ENCODE measurements at regions not wholly inside any gene's neighbourhood (a gene's known extent, or its start where the extent isn't known, plus 50 kb on each side); places are given as distances from the start of the nearest gene placed in this dataset.

- DNase-seq (ENCODE audit: low read depth in 2 of 2) = no peak
Observed at GRCh38 chr13:76711550-76712182, 174.5 kb downstream of the KCTD12 start.

- DNase-seq (ENCODE audit: low read depth in 2 of 2) = no peak
Observed at GRCh38 chr13:76709851-76710250, 176.4 kb downstream of the KCTD12 start.

- DNase-seq (ENCODE audit: low read depth in 2 of 2) = no peak
Observed at GRCh38 chr13:76708138-76708688, 178.0 kb downstream of the KCTD12 start.

GRCh38 chr13:76707360-76707759 is 178.8 kb downstream of the KCTD12 start:
- no peak for DNase-seq (ENCODE audit: low read depth in 2 of 2)

- no peak for DNase-seq (ENCODE audit: low read depth in 2 of 2)
Observed at GRCh38 chr13:76703621-76704288, 182.4 kb downstream of the KCTD12 start.

GRCh38 chr13:76703216-76703615 is 183.0 kb downstream of the KCTD12 start:
- no peak for DNase-seq (ENCODE audit: low read depth in 2 of 2)

- DNase-seq (ENCODE audit: low read depth in 2 of 2) = no peak
Observed at GRCh38 chr13:76697288-76697687, 188.9 kb downstream of the KCTD12 start.

- no peak for DNase-seq (ENCODE audit: low read depth in 2 of 2)
Observed at GRCh38 chr13:76696370-76696769, 189.8 kb downstream of the KCTD12 start.

GRCh38 chr13:76693086-76693485 is 193.1 kb downstream of the KCTD12 start:
- no peak for DNase-seq (ENCODE audit: low read depth in 2 of 2)

GRCh38 chr13:76692346-76692745 is 193.9 kb downstream of the KCTD12 start:
- DNase-seq (ENCODE audit: low read depth in 2 of 2) = no peak

- DNase-seq (ENCODE audit: low read depth in 2 of 2) = no peak
Observed at GRCh38 chr13:76690611-76691010, 195.6 kb downstream of the KCTD12 start.

GRCh38 chr13:76687467-76687866 is 198.7 kb downstream of the KCTD12 start:
- no peak for DNase-seq (ENCODE audit: low read depth in 2 of 2)

- DNase-seq (ENCODE audit: low read depth in 2 of 2) = no peak
Observed at GRCh38 chr13:76685938-76686337, 200.3 kb downstream of the KCTD12 start.

- no peak for DNase-seq (ENCODE audit: low read depth in 2 of 2)
Observed at GRCh38 chr13:76684336-76684735, 201.9 kb downstream of the KCTD12 start.

GRCh38 chr13:76683854-76684253 is 202.4 kb downstream of the KCTD12 start:
- DNase-seq (ENCODE audit: low read depth in 2 of 2) = no peak

- DNase-seq (ENCODE audit: low read depth in 2 of 2) = no peak
Observed at GRCh38 chr13:76683168-76683567, 203.0 kb downstream of the KCTD12 start.

- no peak for DNase-seq (ENCODE audit: low read depth in 2 of 2)
Observed at GRCh38 chr13:76680112-76680511, 206.1 kb downstream of the KCTD12 start.

- no peak for DNase-seq (ENCODE audit: low read depth in 2 of 2)
Observed at GRCh38 chr13:76677043-76677442, 209.2 kb downstream of the KCTD12 start.

- DNase-seq (ENCODE audit: low read depth in 2 of 2) = no peak
Observed at GRCh38 chr13:76672420-76672819, 213.8 kb downstream of the KCTD12 start.

GRCh38 chr13:76668716-76669115 is 217.5 kb downstream of the KCTD12 start:
- DNase-seq (ENCODE audit: low read depth in 2 of 2) = no peak

GRCh38 chr13:76668141-76668540 is 218.1 kb downstream of the KCTD12 start:
- no peak for DNase-seq (ENCODE audit: low read depth in 2 of 2)

- no peak for DNase-seq (ENCODE audit: low read depth in 2 of 2)
Observed at GRCh38 chr13:76667551-76667950, 218.7 kb downstream of the KCTD12 start.

GRCh38 chr13:76663592-76664335 is 222.4 kb downstream of the KCTD12 start:
- DNase-seq (ENCODE audit: low read depth in 2 of 2) = no peak
